SK-N-SH (cell line): ENCODE measurements at regions not wholly inside any gene's neighbourhood (a gene's known extent, or its start where the extent isn't known, plus 50 kb on each side); places are given as distances from the start of the nearest gene placed in this dataset.

Experiments used
- CTCF ChIP-seq: fragments of 200-600 bp; sonication (generic); IDR thresholded peaks from 2 replicates; pipeline ENCODE4 v1.6.1; 2017; ENCODE audit warnings: antibody characterized with exemption, mild to moderate bottlenecking, moderate library complexity
- JUND ChIP-seq: IDR thresholded peaks from 2 replicates; pipeline ENCODE4 v1.4.0; 2012
- YY1 ChIP-seq: IDR thresholded peaks from 2 replicates; pipeline ENCODE4 v1.4.0; 2012; ENCODE audit warnings: low read depth, mild to moderate bottlenecking

GRCh38 chr20:57768519-57768918 lies 58.7 kb upstream of the PMEPA1 start:
- TF ChIP-seq CTCF (no peak), YY1 (no peak), JUND (no peak)
